HL-60 (cell line): ENCODE measurements at regions not wholly inside any gene's neighbourhood (a gene's known extent, or its start where the extent isn't known, plus 50 kb on each side); places are given as distances from the start of the nearest gene placed in this dataset.

Experiments
- DNase-seq, 2 experiments: peaks; one replicate each; pipeline ENCODE4 v3.0.0-alpha.2; 2010 to 2020; ENCODE audit warnings: low read depth in 1 of 2, low spot score in 1 of 2
- H3K27ac ChIP-seq: fragments of 250-450 bp; sonication (Bioruptor Pico); replicated peaks from 2 replicates; pipeline ENCODE4 v1.5.1; 2020; ENCODE audit warnings: mild to moderate bottlenecking, moderate library complexity
- H3K27me3 ChIP-seq: fragments of 250-450 bp; sonication (Bioruptor Pico); 2 replicates; pipeline ENCODE4 v1.5.1; 2021; ENCODE audit warnings: mild to moderate bottlenecking, moderate library complexity; ENCODE audit not compliant: insufficient read depth, poor library complexity, severe bottlenecking
- H3K4me3 ChIP-seq: replicated peaks from 2 replicates; pipeline ENCODE4 v1.5.1; 2011; ENCODE audit warnings: mild to moderate bottlenecking, control low read depth, low read length; ENCODE audit not compliant: insufficient read depth
- GABPA ChIP-seq: IDR thresholded peaks from 2 replicates; pipeline ENCODE4 v1.6.1; 2012; ENCODE audit warnings: low read depth
- POLR2AphosphoS5 ChIP-seq: IDR thresholded peaks from 2 replicates; pipeline ENCODE4 v1.6.1; 2012; ENCODE audit warnings: low read depth
- SPI1 ChIP-seq: IDR thresholded peaks from 2 replicates; pipeline ENCODE4 v1.6.1; 2012; ENCODE audit warnings: low read depth, mild to moderate bottlenecking, borderline replicate concordance
- TF ChIP-seq, protein P1 (sequence below): IDR thresholded peaks from 2 replicates; pipeline ENCODE4 v1.6.1; 2012; ENCODE audit warnings: low read depth; ENCODE audit not compliant: insufficient replicate concordance
- TF ChIP-seq, protein P2 (sequence below): IDR thresholded peaks from one replicate; pipeline ENCODE4 v1.5.1; 2011; ENCODE audit warnings: low read length, control low read depth, inconsistent platforms; ENCODE audit not compliant: insufficient read depth

DNA sequence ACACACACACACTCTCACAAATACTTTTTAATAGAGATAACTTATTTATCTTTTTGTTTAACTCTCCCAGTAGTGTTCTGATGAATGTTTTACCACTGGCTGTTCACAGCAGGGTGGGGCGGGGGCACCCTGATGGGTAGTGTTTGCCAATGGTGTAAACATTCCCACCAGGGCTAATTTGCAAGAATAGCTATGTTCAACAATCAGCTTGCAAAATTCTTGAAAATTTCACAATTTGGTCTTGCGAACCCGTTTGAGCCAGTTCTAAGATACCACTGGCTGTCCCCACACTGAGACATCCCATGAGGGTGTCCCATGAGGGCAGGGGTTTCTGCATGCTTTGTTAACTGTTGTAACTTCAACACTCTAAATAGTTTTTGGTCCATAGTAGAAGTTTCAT lies 348.5 kb downstream of the CXCL12 start:
- TF ChIP-seq, protein P1, sequence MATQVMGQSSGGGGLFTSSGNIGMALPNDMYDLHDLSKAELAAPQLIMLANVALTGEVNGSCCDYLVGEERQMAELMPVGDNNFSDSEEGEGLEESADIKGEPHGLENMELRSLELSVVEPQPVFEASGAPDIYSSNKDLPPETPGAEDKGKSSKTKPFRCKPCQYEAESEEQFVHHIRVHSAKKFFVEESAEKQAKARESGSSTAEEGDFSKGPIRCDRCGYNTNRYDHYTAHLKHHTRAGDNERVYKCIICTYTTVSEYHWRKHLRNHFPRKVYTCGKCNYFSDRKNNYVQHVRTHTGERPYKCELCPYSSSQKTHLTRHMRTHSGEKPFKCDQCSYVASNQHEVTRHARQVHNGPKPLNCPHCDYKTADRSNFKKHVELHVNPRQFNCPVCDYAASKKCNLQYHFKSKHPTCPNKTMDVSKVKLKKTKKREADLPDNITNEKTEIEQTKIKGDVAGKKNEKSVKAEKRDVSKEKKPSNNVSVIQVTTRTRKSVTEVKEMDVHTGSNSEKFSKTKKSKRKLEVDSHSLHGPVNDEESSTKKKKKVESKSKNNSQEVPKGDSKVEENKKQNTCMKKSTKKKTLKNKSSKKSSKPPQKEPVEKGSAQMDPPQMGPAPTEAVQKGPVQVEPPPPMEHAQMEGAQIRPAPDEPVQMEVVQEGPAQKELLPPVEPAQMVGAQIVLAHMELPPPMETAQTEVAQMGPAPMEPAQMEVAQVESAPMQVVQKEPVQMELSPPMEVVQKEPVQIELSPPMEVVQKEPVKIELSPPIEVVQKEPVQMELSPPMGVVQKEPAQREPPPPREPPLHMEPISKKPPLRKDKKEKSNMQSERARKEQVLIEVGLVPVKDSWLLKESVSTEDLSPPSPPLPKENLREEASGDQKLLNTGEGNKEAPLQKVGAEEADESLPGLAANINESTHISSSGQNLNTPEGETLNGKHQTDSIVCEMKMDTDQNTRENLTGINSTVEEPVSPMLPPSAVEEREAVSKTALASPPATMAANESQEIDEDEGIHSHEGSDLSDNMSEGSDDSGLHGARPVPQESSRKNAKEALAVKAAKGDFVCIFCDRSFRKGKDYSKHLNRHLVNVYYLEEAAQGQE, result no peak
- TF ChIP-seq GABPA, result no peak
- TF ChIP-seq, protein P2, sequence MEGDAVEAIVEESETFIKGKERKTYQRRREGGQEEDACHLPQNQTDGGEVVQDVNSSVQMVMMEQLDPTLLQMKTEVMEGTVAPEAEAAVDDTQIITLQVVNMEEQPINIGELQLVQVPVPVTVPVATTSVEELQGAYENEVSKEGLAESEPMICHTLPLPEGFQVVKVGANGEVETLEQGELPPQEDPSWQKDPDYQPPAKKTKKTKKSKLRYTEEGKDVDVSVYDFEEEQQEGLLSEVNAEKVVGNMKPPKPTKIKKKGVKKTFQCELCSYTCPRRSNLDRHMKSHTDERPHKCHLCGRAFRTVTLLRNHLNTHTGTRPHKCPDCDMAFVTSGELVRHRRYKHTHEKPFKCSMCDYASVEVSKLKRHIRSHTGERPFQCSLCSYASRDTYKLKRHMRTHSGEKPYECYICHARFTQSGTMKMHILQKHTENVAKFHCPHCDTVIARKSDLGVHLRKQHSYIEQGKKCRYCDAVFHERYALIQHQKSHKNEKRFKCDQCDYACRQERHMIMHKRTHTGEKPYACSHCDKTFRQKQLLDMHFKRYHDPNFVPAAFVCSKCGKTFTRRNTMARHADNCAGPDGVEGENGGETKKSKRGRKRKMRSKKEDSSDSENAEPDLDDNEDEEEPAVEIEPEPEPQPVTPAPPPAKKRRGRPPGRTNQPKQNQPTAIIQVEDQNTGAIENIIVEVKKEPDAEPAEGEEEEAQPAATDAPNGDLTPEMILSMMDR, result no peak
- no peak for TF ChIP-seq SPI1
- TF ChIP-seq POLR2AphosphoS5, result no peak
- Histone ChIP-seq H3K27me3 (no peaks in the 10 kb centered on the region), H3K4me3 (no peak overlapping the region), H3K27ac (no peak overlapping the region)
- no peak for DNase-seq

DNA sequence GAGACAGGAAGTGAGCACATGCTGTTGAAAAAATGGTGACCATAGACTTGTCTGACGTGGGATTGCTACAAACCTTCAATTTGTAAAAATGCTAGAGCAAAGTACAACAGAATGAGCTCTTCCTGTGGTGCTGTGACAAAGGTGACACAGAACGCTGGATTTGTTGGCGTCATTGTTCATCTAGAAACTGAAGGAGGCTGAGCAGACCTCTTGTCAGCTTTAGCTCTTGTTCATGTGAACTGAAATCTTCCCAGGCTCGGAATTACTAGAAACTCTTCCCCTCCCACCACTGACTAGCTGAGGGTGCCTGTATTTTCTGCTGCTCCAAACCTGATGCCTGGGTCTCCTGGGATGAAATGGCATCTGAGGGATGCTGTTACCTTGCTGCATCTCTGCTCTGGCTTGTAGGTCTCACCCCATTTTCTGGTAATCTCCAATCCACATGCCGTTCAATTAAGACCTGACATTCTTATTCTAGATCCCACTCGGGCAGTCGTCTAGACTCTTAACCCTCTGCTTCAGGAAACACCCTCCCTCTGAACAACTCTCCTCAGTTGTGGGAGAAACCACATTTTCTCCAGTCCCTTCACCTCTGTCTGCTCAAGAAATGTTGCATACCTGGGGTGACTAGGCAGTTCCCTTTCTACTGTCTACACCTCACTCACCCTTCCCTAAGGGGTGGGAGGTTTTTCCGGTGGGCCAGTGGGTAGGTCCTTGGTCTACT lies 349.3 kb downstream of the CXCL12 start:
- H3K27me3 ChIP-seq, result no peaks in the 10 kb centered on the region

DNA sequence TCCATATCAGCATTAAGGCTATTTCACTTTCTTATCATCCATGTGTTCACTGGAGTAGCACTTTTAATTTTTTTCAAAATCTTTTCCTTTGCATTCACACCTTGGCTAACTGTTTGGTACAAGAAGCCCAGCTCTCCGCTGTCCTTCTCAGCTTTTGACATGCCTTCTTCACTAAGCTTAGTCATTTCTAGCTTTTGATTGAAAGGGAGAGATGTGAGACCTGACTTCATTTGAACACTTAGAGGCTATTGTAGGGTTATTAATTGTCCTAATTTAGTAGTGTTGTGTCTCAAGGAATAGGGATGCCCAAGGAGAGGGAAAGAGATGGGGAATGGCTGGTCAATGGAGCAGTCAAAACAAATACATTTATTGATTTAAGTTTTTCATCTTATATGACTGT lies 350.0 kb downstream of the CXCL12 start:
- no peak for DNase-seq
- H3K27ac ChIP-seq, result no peak overlapping the region
- H3K4me3 ChIP-seq, result no peak overlapping the region
- TF ChIP-seq, protein P2, result no peak
- TF ChIP-seq, protein P1, result no peak
- TF ChIP-seq GABPA, result no peak
- no peak for TF ChIP-seq POLR2AphosphoS5
- TF ChIP-seq SPI1, result no peak
- no peaks in the 10 kb centered on the region for H3K27me3 ChIP-seq

More for the DNA sequence above, 349.3 kb downstream of the CXCL12 start:
- no peak for TF ChIP-seq GABPA
- TF ChIP-seq, protein P1, result no peak
- TF ChIP-seq, protein P2, result no peak
- no peak for TF ChIP-seq SPI1
- no peak for DNase-seq
- Histone ChIP-seq H3K27ac (no peak overlapping the region), H3K4me3 (no peak overlapping the region)
